Activated naive CD8-positive, alpha-beta T cell treated with anti-CD3 and anti-CD28 coated beads, Interleukin-2, amount 10 ng/mL, durations not matched to agents 7 days and 5 days (primary cell): ENCODE measurements at regions not wholly inside any gene's neighbourhood (a gene's known extent, or its start where the extent isn't known, plus 50 kb on each side); places are given as distances from the start of the nearest gene placed in this dataset.

Source experiments
- ATAC-seq: fragments of 150-1000 bp; cut with Tn5 transposase; one replicate; pipeline ENCODE4 v1.10.0; 2021; ENCODE audit warnings: low read depth, moderate library complexity
- POLR2A ChIA-PET: fragments of 350-600 bp; sonication (Branson Sonifier 250); formaldehyde crosslinking; loops from one replicate; lab custom pipeline; 2021; ENCODE audit warnings: antibody characterized with exemption; lab: Charles Lee
- DNase-seq: peaks from one replicate; pipeline ENCODE4 v3.0.0; 2021
- H3K27ac Mint-ChIP-seq: one replicate; pipeline ENCODE4 v1.8.0; 2022; ENCODE audit warnings: mild to moderate bottlenecking, mixed read lengths
- H3K27me3 Mint-ChIP-seq: one replicate; pipeline ENCODE4 v1.8.0; 2022; ENCODE audit warnings: mild to moderate bottlenecking, moderate library complexity, mixed read lengths
- H3K36me3 Mint-ChIP-seq: one replicate; pipeline ENCODE4 v1.8.0; 2021; ENCODE audit warnings: mild to moderate bottlenecking, mixed read lengths
- H3K4me1 Mint-ChIP-seq: one replicate; pipeline ENCODE4 v1.8.0; 2021; ENCODE audit warnings: mixed read lengths
- H3K4me3 Mint-ChIP-seq: one replicate; pipeline ENCODE4 v1.8.0; 2022; ENCODE audit warnings: mild to moderate bottlenecking, moderate library complexity, mixed read lengths
- H3K9me3 Mint-ChIP-seq: one replicate; pipeline ENCODE4 v1.8.0; 2021; ENCODE audit warnings: mixed read lengths

- DNase-seq, result no peak
- Mint-ChIP-seq H3K36me3 (no peaks in the 10 kb centered on the region), H3K27ac (no peak overlapping the region), H3K9me3 (peaks cover 2% of the 10 kb centered on the region), H3K4me3 (no peak overlapping the region), H3K4me1 (no peaks in the 10 kb centered on the region), H3K27me3 (no peaks in the 10 kb centered on the region)
- no peak for ATAC-seq
- POLR2A ChIA-PET, result no interaction called here
These were observed 269.7 kb downstream of the CBLN1 start for GRCh38 chr16:49011901-49012300.

GRCh38 chr16:49010879-49011278 is 270.8 kb downstream of the CBLN1 start:
- Mint-ChIP-seq H3K4me1 (no peaks in the 10 kb centered on the region), H3K9me3 (peaks cover 3% of the 10 kb centered on the region), H3K4me3 (no peak overlapping the region), H3K27ac (no peak overlapping the region), H3K36me3 (no peaks in the 10 kb centered on the region), H3K27me3 (no peaks in the 10 kb centered on the region)
- ATAC-seq (no peak), DNase-seq (no peak)
- POLR2A ChIA-PET, result no interaction called here

- ATAC-seq (no peak), DNase-seq (no peak)
- POLR2A ChIA-PET, result no interaction called here
- Mint-ChIP-seq H3K4me1 (no peaks in the 10 kb centered on the region), H3K36me3 (no peaks in the 10 kb centered on the region), H3K27ac (no peak overlapping the region), H3K4me3 (no peak overlapping the region), H3K27me3 (no peaks in the 10 kb centered on the region), H3K9me3 (peaks cover 3% of the 10 kb centered on the region)
These were observed 271.2 kb downstream of the CBLN1 start for GRCh38 chr16:49010396-49010795.

- no peak overlapping the region for H3K27ac Mint-ChIP-seq
- H3K4me1 Mint-ChIP-seq, result no peaks in the 10 kb centered on the region
- H3K36me3 Mint-ChIP-seq, result no peaks in the 10 kb centered on the region
- H3K27me3 Mint-ChIP-seq, result no peaks in the 10 kb centered on the region
- POLR2A ChIA-PET, result no interaction called here
- ATAC-seq (no peak), DNase-seq (no peak)
- no peak overlapping the region for H3K4me3 Mint-ChIP-seq
- H3K9me3 Mint-ChIP-seq, result peaks cover 3% of the 10 kb centered on the region
These were observed 272.4 kb downstream of the CBLN1 start for GRCh38 chr16:49009204-49009603.

- H3K36me3 Mint-ChIP-seq, result no peaks in the 10 kb centered on the region
- POLR2A ChIA-PET, result no interaction called here
- no peak overlapping the region for H3K4me3 Mint-ChIP-seq
These were observed 277.6 kb downstream of the CBLN1 start for GRCh38 chr16:49003992-49004391.

GRCh38 chr16:49003022-49003421 is 278.6 kb downstream of the CBLN1 start:
- Mint-ChIP-seq H3K9me3 (peaks cover 1% of the 10 kb centered on the region), H3K4me3 (no peak overlapping the region), H3K27me3 (no peaks in the 10 kb centered on the region), H3K36me3 (no peaks in the 10 kb centered on the region), H3K4me1 (no peaks in the 10 kb centered on the region), H3K27ac (no peak overlapping the region)
- DNase-seq (no peak), ATAC-seq (no peak)
- POLR2A ChIA-PET, result no interaction called here

More at GRCh38 chr16:49003992-49004391, 277.6 kb downstream of the CBLN1 start:
- peaks cover 1% of the 10 kb centered on the region for H3K9me3 Mint-ChIP-seq
- no peak overlapping the region for H3K27ac Mint-ChIP-seq
- H3K4me1 Mint-ChIP-seq, result no peaks in the 10 kb centered on the region
- DNase-seq, result no peak
- no peak for ATAC-seq
- H3K27me3 Mint-ChIP-seq, result no peaks in the 10 kb centered on the region

- POLR2A ChIA-PET, result no interaction called here
- no peaks in the 10 kb centered on the region for H3K36me3 Mint-ChIP-seq
- no peak for DNase-seq
- ATAC-seq, result no peak
- H3K9me3 Mint-ChIP-seq, result no peaks in the 10 kb centered on the region
- no peak overlapping the region for H3K27ac Mint-ChIP-seq
- H3K4me3 Mint-ChIP-seq, result no peak overlapping the region
- H3K27me3 Mint-ChIP-seq, result no peaks in the 10 kb centered on the region
- H3K4me1 Mint-ChIP-seq, result no peaks in the 10 kb centered on the region
These were observed 281.0 kb downstream of the CBLN1 start for GRCh38 chr16:49000594-49000993.

GRCh38 chr16:48999508-48999907 is 282.1 kb downstream of the CBLN1 start:
- ATAC-seq, result no peak
- POLR2A ChIA-PET, result no interaction called here
- Mint-ChIP-seq H3K36me3 (no peaks in the 10 kb centered on the region), H3K27ac (no peak overlapping the region), H3K9me3 (no peaks in the 10 kb centered on the region), H3K4me1 (no peaks in the 10 kb centered on the region), H3K27me3 (no peaks in the 10 kb centered on the region), H3K4me3 (no peak overlapping the region)
- DNase-seq, result no peak

GRCh38 chr16:48999044-48999443 is 282.6 kb downstream of the CBLN1 start:
- POLR2A ChIA-PET, result no interaction called here
- H3K27ac Mint-ChIP-seq, result no peak overlapping the region
- ATAC-seq, result no peak
- no peaks in the 10 kb centered on the region for H3K36me3 Mint-ChIP-seq
- H3K27me3 Mint-ChIP-seq, result no peaks in the 10 kb centered on the region
- H3K4me1 Mint-ChIP-seq, result no peaks in the 10 kb centered on the region
- no peak overlapping the region for H3K4me3 Mint-ChIP-seq
- no peak for DNase-seq
- H3K9me3 Mint-ChIP-seq, result no peaks in the 10 kb centered on the region

- Mint-ChIP-seq H3K36me3 (no peaks in the 10 kb centered on the region), H3K9me3 (no peaks in the 10 kb centered on the region), H3K4me3 (no peak overlapping the region), H3K27ac (no peak overlapping the region), H3K27me3 (no peaks in the 10 kb centered on the region), H3K4me1 (no peaks in the 10 kb centered on the region)
- no peak for ATAC-seq
- no peak for DNase-seq
- POLR2A ChIA-PET, result no interaction called here
These were observed 283.7 kb downstream of the CBLN1 start for GRCh38 chr16:48997946-48998345.

GRCh38 chr16:48997081-48997615 is 284.5 kb downstream of the CBLN1 start:
- no peaks in the 10 kb centered on the region for H3K9me3 Mint-ChIP-seq
- ATAC-seq, result no peak
- no peaks in the 10 kb centered on the region for H3K36me3 Mint-ChIP-seq
- H3K4me1 Mint-ChIP-seq, result no peaks in the 10 kb centered on the region
- no peak for DNase-seq
- POLR2A ChIA-PET, result no interaction called here
- H3K27ac Mint-ChIP-seq, result no peak overlapping the region
- H3K27me3 Mint-ChIP-seq, result no peaks in the 10 kb centered on the region
- no peak overlapping the region for H3K4me3 Mint-ChIP-seq

GRCh38 chr16:48978501-48978900 is 303.1 kb downstream of the CBLN1 start:
- peaks cover 3% of the 10 kb centered on the region for H3K9me3 Mint-ChIP-seq
- POLR2A ChIA-PET, result no interaction called here

GRCh38 chr16:48972236-48972635 is 309.4 kb downstream of the CBLN1 start:
- no peaks in the 10 kb centered on the region for H3K27me3 Mint-ChIP-seq
- ATAC-seq (no peak), DNase-seq (no peak)
- H3K4me1 Mint-ChIP-seq, result no peaks in the 10 kb centered on the region
- no peak overlapping the region for H3K27ac Mint-ChIP-seq
- H3K9me3 Mint-ChIP-seq, result no peaks in the 10 kb centered on the region
- H3K36me3 Mint-ChIP-seq, result no peaks in the 10 kb centered on the region
- POLR2A ChIA-PET, result no interaction called here
- H3K4me3 Mint-ChIP-seq, result no peak overlapping the region

More at GRCh38 chr16:48978501-48978900, 303.1 kb downstream of the CBLN1 start:
- no peak for DNase-seq
- Mint-ChIP-seq H3K27me3 (no peaks in the 10 kb centered on the region), H3K36me3 (no peaks in the 10 kb centered on the region), H3K27ac (no peak overlapping the region), H3K4me1 (no peaks in the 10 kb centered on the region), H3K4me3 (no peak overlapping the region)
- no peak for ATAC-seq

- Mint-ChIP-seq H3K4me1 (no peaks in the 10 kb centered on the region), H3K27me3 (no peaks in the 10 kb centered on the region), H3K27ac (no peak overlapping the region), H3K4me3 (no peak overlapping the region), H3K9me3 (no peaks in the 10 kb centered on the region), H3K36me3 (no peaks in the 10 kb centered on the region)
- ATAC-seq (no peak), DNase-seq (no peak)
- POLR2A ChIA-PET, result no interaction called here
These were observed 310.0 kb downstream of the CBLN1 start for GRCh38 chr16:48971571-48972077.

GRCh38 chr16:48970216-48970615 is 311.4 kb downstream of the CBLN1 start:
- H3K36me3 Mint-ChIP-seq, result no peaks in the 10 kb centered on the region
- H3K27me3 Mint-ChIP-seq, result no peaks in the 10 kb centered on the region
- ATAC-seq, result no peak
- no peaks in the 10 kb centered on the region for H3K4me1 Mint-ChIP-seq
- H3K4me3 Mint-ChIP-seq, result no peak overlapping the region
- POLR2A ChIA-PET, result no interaction called here
- no peaks in the 10 kb centered on the region for H3K9me3 Mint-ChIP-seq
- no peak for DNase-seq
- no peak overlapping the region for H3K27ac Mint-ChIP-seq
